Tibial artery (tissue), 4 donors: ENCODE measurements at regions not wholly inside any gene's neighbourhood (a gene's known extent, or its start where the extent isn't known, plus 50 kb on each side); places are given as distances from the start of the nearest gene placed in this dataset.

Source experiments
- DNase-seq, 2 donors: peaks; one replicate each; pipeline ENCODE4 v3.0.0-alpha.2; 2019
- H3K27ac ChIP-seq, 2 donors: fragments of 200-600 bp; sonication (generic) in 1 of 2; 1 replicate in 1 of 2; 2 replicates in 1 of 2; pipeline ENCODE4 v1.5.1; 2018 to 2019; ENCODE audit warnings: mild to moderate bottlenecking in 1 of 2
- H3K27me3 ChIP-seq, 2 donors: fragments of 200-600 bp; sonication (generic) in 1 of 2; one replicate each; pipeline versions ENCODE4 v1.5.1 to v1.6.0; 2016 to 2019
- H3K36me3 ChIP-seq, 3 donors: fragments of 200-600 bp; sonication (generic) in 2 of 3; one replicate each; pipeline ENCODE4 v1.5.1; 2016 to 2019; ENCODE audit warnings: mild to moderate bottlenecking in 2 of 3
- H3K4me1 ChIP-seq, 4 donors: fragments of 200-600 bp; sonication (generic) in 2 of 4; 1 replicate in 3 of 4; 2 replicates in 1 of 4; pipeline ENCODE4 v1.5.1; 2016 to 2019
- H3K4me3 ChIP-seq, 2 donors: fragments of 200-600 bp; sonication (generic) in 1 of 2; 1 replicate in 1 of 2; 2 replicates in 1 of 2; pipeline ENCODE4 v1.5.1; 2018 to 2019; ENCODE audit warnings: mild to moderate bottlenecking in 2 of 2
- H3K9me3 ChIP-seq, 3 donors: fragments of 200-600 bp; sonication (generic) in 1 of 3; one replicate each; pipeline ENCODE4 v1.5.1; 2016 to 2019
- intact Hi-C: fragments of 100-400 bp; cut with DNase I; formaldehyde crosslinking; loops from one replicate; pipeline ENCODE4 v1.15.0; 2023; ENCODE audit warnings: low total_unique reads
- TF ChIP-seq, protein P1 (sequence below), 2 experiments: fragments of 200-600 bp in 1 of 2; fragments of 450-650 bp in 1 of 2; IDR thresholded peaks; one replicate each; pipeline ENCODE4 v1.5.1; 2017 to 2019; ENCODE audit warnings: antibody characterized with exemption in 2 of 2, mild to moderate bottlenecking in 1 of 2, moderate library complexity in 1 of 2

DNA sequence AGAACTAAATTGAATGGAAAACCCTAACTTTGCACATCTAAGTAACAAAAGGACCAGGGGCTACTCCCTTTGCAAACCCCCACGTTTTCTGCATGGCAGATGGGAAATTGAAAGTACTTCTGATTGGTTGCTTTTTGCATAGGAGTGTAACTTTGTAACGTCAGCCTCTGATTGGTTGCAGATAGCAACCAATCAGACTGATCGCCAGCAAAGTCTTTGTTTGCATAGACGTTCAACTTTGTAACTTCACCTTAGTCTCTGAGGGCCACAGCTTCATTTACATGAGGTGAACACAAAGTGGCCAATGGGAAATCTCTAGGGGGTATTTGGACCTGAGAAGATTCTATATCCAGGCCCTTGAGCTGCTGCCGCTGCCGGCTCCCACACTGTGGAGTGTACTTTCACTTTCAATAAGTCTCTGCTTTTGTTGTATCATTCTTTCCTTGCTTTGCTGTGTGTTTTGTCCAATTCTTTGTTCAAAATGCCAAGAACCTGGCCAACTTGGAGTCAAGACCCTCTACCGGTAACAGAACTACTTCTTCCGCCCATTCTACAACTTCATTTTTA is 102.5 kb upstream of the PRICKLE1 start:
- intact Hi-C loops: no loop called here
- H3K4me1 ChIP-seq: no peaks in the 10 kb centered on the region
- peak overlapping the region in 1 of 2 donors; percentile 22 for H3K4me3 ChIP-seq
- TF ChIP-seq, protein P1, sequence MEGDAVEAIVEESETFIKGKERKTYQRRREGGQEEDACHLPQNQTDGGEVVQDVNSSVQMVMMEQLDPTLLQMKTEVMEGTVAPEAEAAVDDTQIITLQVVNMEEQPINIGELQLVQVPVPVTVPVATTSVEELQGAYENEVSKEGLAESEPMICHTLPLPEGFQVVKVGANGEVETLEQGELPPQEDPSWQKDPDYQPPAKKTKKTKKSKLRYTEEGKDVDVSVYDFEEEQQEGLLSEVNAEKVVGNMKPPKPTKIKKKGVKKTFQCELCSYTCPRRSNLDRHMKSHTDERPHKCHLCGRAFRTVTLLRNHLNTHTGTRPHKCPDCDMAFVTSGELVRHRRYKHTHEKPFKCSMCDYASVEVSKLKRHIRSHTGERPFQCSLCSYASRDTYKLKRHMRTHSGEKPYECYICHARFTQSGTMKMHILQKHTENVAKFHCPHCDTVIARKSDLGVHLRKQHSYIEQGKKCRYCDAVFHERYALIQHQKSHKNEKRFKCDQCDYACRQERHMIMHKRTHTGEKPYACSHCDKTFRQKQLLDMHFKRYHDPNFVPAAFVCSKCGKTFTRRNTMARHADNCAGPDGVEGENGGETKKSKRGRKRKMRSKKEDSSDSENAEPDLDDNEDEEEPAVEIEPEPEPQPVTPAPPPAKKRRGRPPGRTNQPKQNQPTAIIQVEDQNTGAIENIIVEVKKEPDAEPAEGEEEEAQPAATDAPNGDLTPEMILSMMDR (IDR thresholded peaks at IDR 0.05): no peak
- no peak for DNase-seq
- H3K36me3 ChIP-seq: no peaks in the 10 kb centered on the region
- no peak overlapping the region for H3K27ac ChIP-seq
- H3K9me3 ChIP-seq: no peaks in the 10 kb centered on the region
- no peaks in the 10 kb centered on the region for H3K27me3 ChIP-seq

DNA sequence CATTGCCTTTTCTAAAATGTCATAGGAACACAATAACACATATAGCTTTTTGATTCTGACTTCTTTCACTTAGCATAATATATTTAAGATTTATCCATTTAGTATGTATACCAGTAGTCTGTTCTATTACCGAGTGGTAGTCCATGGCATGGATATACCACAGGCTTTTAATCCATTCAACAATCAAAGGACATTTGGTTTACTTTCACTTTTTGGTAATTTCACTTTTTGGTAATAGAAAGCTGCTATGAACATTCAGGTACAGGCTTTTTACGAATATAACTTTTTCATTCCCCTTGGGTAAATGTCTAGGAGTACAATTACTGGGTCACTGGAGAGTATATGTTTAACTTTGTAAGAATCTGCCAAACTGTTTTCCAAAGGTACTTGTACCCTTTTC is 100.7 kb upstream of the PRICKLE1 start:
- no peaks in the 10 kb centered on the region for H3K27me3 ChIP-seq
- intact Hi-C loops: no loop called here
- no peak overlapping the region for H3K27ac ChIP-seq
- H3K4me3 ChIP-seq: no peak overlapping the region
- no peak for DNase-seq
- TF ChIP-seq, protein P1 (IDR thresholded peaks at IDR 0.05): no peak
- H3K36me3 ChIP-seq: no peaks in the 10 kb centered on the region
- H3K4me1 ChIP-seq: no peaks in the 10 kb centered on the region
- H3K9me3 ChIP-seq: no peaks in the 10 kb centered on the region

DNA sequence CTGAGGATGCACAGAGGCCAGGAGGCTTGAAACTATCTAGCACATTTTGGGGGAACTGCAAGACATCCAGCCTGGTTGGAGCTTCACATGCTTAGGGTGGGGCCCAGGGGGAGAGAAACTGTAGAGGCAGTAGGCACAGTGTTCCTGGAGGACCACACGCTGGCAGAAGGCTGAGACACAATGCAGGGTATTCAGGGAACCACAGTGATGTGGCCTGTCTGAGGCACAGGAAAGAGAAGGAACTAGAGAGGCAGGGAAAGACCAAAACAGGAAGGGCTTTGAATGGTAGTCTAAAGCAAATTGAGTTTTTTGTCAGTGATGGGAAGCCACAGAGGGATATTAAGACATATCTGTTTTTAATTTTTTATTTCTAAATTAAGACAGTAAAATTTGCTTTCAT is 100.2 kb upstream of the PRICKLE1 start:
- no peaks in the 10 kb centered on the region for H3K4me1 ChIP-seq
- H3K4me3 ChIP-seq: no peak overlapping the region
- H3K9me3 ChIP-seq: no peaks in the 10 kb centered on the region
- H3K36me3 ChIP-seq: no peaks in the 10 kb centered on the region
- H3K27me3 ChIP-seq: no peaks in the 10 kb centered on the region
- H3K27ac ChIP-seq: no peak overlapping the region
- DNase-seq: no peak
- TF ChIP-seq, protein P1 (IDR thresholded peaks at IDR 0.05): no peak
- intact Hi-C loops: no loop called here

DNA sequence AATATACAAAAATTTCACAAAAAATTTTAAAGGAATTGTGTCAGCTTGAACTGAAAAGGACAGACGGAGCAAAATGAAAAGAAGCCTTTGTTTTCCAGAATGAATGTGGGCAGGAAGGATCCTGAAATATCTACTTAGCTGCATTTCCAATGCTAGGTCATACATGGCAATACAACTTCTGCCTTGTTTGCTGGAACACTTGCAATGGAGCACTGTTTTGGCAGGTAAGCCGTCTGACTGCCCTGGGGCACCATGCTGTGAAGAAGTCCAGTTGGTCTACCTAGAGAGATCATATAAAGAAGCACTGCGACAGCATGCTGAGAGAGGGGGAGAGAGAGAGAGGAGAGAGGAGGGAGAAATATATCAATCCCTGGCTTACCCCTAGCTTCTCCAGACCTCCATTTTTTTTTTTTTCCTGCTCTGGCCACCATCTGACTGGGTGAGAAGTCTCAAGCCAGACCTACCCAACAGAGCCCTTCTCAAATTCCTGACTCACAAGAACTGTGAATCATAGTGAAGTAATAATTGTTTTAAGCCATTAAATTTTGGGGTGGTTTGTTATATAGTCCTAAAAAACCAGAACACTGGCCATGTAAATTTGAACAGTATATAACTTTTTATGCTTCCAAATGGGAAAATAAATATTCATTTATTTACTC is 97.1 kb upstream of the PRICKLE1 start:
- Histone ChIP-seq H3K27me3 (no peaks in the 10 kb centered on the region), H3K27ac (no peak overlapping the region), H3K36me3 (no peaks in the 10 kb centered on the region), H3K4me1 (no peaks in the 10 kb centered on the region), H3K4me3 (no peak overlapping the region), H3K9me3 (no peaks in the 10 kb centered on the region)
- TF ChIP-seq, protein P1 (IDR thresholded peaks at IDR 0.05): no peak
- no peak for DNase-seq
- intact Hi-C loops: no loop called here

DNA sequence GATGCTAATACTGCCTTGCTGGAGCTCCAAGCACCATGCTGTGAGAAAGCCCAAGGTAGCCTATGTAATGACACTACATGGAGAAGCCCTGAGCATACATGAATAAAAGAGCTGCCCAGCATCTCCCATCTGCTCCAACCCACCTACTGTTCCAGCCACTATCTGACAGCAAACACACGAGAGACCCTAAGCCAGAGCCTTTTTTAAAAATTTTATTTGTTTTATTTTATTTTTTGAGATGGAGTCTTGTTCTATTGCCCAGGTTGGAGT is 95.2 kb upstream of the PRICKLE1 start:
- TF ChIP-seq, protein P1 (IDR thresholded peaks at IDR 0.05): no peak
- Histone ChIP-seq H3K4me3 (no peak overlapping the region), H3K4me1 (peaks cover 0 to 4% (median 0%) of the 10 kb centered on the region in 4 donors), H3K9me3 (no peaks in the 10 kb centered on the region), H3K27ac (no peak overlapping the region), H3K36me3 (no peaks in the 10 kb centered on the region), H3K27me3 (no peaks in the 10 kb centered on the region)
- DNase-seq: no peak
- intact Hi-C loops: no loop called here
